ENCODE measurements at regions not wholly inside any gene's neighbourhood (a gene's known extent, or its start where the extent isn't known, plus 50 kb on each side); places are given as distances from the start of the nearest gene placed in this dataset.

DNA sequence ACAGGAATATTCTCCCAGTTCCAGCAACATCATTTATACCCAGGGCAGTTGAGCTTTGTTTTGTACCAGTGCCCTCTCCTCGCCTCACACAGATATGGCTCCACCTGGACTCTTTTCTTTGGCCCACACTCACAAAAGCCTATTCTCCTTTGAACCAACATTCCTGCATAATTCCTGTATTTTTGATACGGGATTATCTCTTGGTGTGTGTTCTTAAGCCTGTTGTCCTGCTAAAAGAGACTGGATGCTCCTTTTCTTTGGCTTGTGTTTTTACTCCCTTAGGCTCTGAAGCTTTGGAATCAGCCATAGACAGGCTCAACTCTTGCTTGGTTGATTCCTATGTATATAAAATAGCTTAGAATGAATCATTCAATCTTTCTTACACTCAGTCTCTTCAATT is 305.4 kb upstream of the SATB1 start:
- Histone ChIP-seq H3K4me3 (ENCODE audit: low read length) (no peak overlapping the region), H3K9me3 (ENCODE audit: control insufficient read depth, low read length) (no peaks in the 10 kb centered on the region), H3K27me3 (replicated peaks; ENCODE audit: control insufficient read depth, insufficient read depth, low read length) (no peaks in the 10 kb centered on the region), H3K4me1 (ENCODE audit: control insufficient read depth, insufficient read depth, low read length) (no peaks in the 10 kb centered on the region), H3K9ac (ENCODE audit: low read length) (no peak overlapping the region), H3K36me3 (ENCODE audit: control insufficient read depth, insufficient read depth, low read length, severe bottlenecking) (no peaks in the 10 kb centered on the region)
- DNase-seq (ENCODE audit: low read depth) = no peak

- Histone ChIP-seq H3K36me3 (ENCODE audit: control insufficient read depth, insufficient read depth, low read length, severe bottlenecking) (no peaks in the 10 kb centered on the region), H3K9me3 (ENCODE audit: control insufficient read depth, low read length) (no peaks in the 10 kb centered on the region), H3K9ac (ENCODE audit: low read length) (no peak overlapping the region), H3K27me3 (replicated peaks; ENCODE audit: control insufficient read depth, insufficient read depth, low read length) (no peaks in the 10 kb centered on the region), H3K4me3 (ENCODE audit: low read length) (no peak overlapping the region), H3K4me1 (ENCODE audit: control insufficient read depth, insufficient read depth, low read length) (no peaks in the 10 kb centered on the region)
- DNase-seq (ENCODE audit: low read depth) = no peak
These were observed 304.5 kb upstream of the SATB1 start for GRCh38 chr3:18729671-18730070.

GRCh38 chr3:18725668-18726407 is 300.7 kb upstream of the SATB1 start:
- Histone ChIP-seq H3K9ac (ENCODE audit: low read length) (no peak overlapping the region), H3K4me1 (ENCODE audit: control insufficient read depth, insufficient read depth, low read length) (no peaks in the 10 kb centered on the region), H3K4me3 (ENCODE audit: low read length) (no peak overlapping the region), H3K9me3 (ENCODE audit: control insufficient read depth, low read length) (no peaks in the 10 kb centered on the region), H3K27me3 (replicated peaks; ENCODE audit: control insufficient read depth, insufficient read depth, low read length) (no peaks in the 10 kb centered on the region), H3K36me3 (ENCODE audit: control insufficient read depth, insufficient read depth, low read length, severe bottlenecking) (no peaks in the 10 kb centered on the region)
- peak; percentile 4 for DNase-seq (ENCODE audit: low read depth)

DNA sequence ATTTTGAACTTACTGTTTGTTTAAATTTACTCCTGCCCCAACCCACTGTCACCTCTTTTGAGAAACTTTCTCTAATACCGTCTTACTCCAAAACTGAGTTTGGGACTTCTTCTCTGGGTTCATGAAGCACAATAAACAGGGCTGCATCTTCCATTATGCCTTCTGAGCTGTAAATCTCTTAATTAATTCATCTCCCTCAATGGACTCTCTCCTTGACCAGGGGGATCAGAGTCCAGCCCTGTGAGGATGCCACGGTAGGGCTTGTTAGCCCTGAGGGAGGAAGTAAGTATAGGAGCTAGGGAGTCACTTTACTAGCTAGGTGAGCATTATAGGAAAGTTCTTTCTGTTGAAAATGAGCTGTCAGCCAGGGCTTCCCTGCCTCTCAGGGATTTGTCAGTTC is 299.3 kb upstream of the SATB1 start:
- Histone ChIP-seq H3K9me3 (ENCODE audit: control insufficient read depth, low read length) (no peaks in the 10 kb centered on the region), H3K4me3 (ENCODE audit: low read length) (no peak overlapping the region), H3K9ac (ENCODE audit: low read length) (no peak overlapping the region), H3K4me1 (ENCODE audit: control insufficient read depth, insufficient read depth, low read length) (no peaks in the 10 kb centered on the region), H3K36me3 (ENCODE audit: control insufficient read depth, insufficient read depth, low read length, severe bottlenecking) (no peaks in the 10 kb centered on the region), H3K27me3 (replicated peaks; ENCODE audit: control insufficient read depth, insufficient read depth, low read length) (no peaks in the 10 kb centered on the region)
- DNase-seq (ENCODE audit: low read depth) = no peak

GRCh38 chr3:18723206-18723810 is 298.2 kb upstream of the SATB1 start:
- Histone ChIP-seq H3K9me3 (ENCODE audit: control insufficient read depth, low read length) (no peaks in the 10 kb centered on the region), H3K4me3 (ENCODE audit: low read length) (no peak overlapping the region), H3K4me1 (ENCODE audit: control insufficient read depth, insufficient read depth, low read length) (no peaks in the 10 kb centered on the region), H3K36me3 (ENCODE audit: control insufficient read depth, insufficient read depth, low read length, severe bottlenecking) (no peaks in the 10 kb centered on the region), H3K9ac (ENCODE audit: low read length) (no peak overlapping the region), H3K27me3 (replicated peaks; ENCODE audit: control insufficient read depth, insufficient read depth, low read length) (no peaks in the 10 kb centered on the region)
- no peak for DNase-seq (ENCODE audit: low read depth)

GRCh38 chr3:18720543-18720942 is 295.4 kb upstream of the SATB1 start:
- Histone ChIP-seq H3K36me3 (ENCODE audit: control insufficient read depth, insufficient read depth, low read length, severe bottlenecking) (no peaks in the 10 kb centered on the region), H3K4me3 (ENCODE audit: low read length) (no peak overlapping the region), H3K4me1 (ENCODE audit: control insufficient read depth, insufficient read depth, low read length) (no peaks in the 10 kb centered on the region), H3K9ac (ENCODE audit: low read length) (no peak overlapping the region), H3K9me3 (ENCODE audit: control insufficient read depth, low read length) (no peaks in the 10 kb centered on the region), H3K27me3 (replicated peaks; ENCODE audit: control insufficient read depth, insufficient read depth, low read length) (no peaks in the 10 kb centered on the region)
- no peak for DNase-seq (ENCODE audit: low read depth)

- Histone ChIP-seq H3K4me1 (ENCODE audit: control insufficient read depth, insufficient read depth, low read length) (no peaks in the 10 kb centered on the region), H3K4me3 (ENCODE audit: low read length) (no peak overlapping the region), H3K36me3 (ENCODE audit: control insufficient read depth, insufficient read depth, low read length, severe bottlenecking) (no peaks in the 10 kb centered on the region), H3K27me3 (replicated peaks; ENCODE audit: control insufficient read depth, insufficient read depth, low read length) (no peaks in the 10 kb centered on the region), H3K9me3 (ENCODE audit: control insufficient read depth, low read length) (no peaks in the 10 kb centered on the region), H3K9ac (ENCODE audit: low read length) (no peak overlapping the region)
- DNase-seq (ENCODE audit: low read depth) = no peak
These were observed 292.5 kb upstream of the SATB1 start for GRCh38 chr3:18717598-18717997.

GRCh38 chr3:18716821-18717220 is 291.7 kb upstream of the SATB1 start:
- Histone ChIP-seq H3K4me3 (ENCODE audit: low read length) (no peak overlapping the region), H3K9ac (ENCODE audit: low read length) (no peak overlapping the region)

GRCh38 chr3:18716101-18716500 is 291.0 kb upstream of the SATB1 start:
- Histone ChIP-seq H3K4me3 (ENCODE audit: low read length) (no peak overlapping the region), H3K27me3 (replicated peaks; ENCODE audit: control insufficient read depth, insufficient read depth, low read length) (no peaks in the 10 kb centered on the region), H3K36me3 (ENCODE audit: control insufficient read depth, insufficient read depth, low read length, severe bottlenecking) (no peaks in the 10 kb centered on the region), H3K4me1 (ENCODE audit: control insufficient read depth, insufficient read depth, low read length) (no peaks in the 10 kb centered on the region), H3K9ac (ENCODE audit: low read length) (no peak overlapping the region), H3K9me3 (ENCODE audit: control insufficient read depth, low read length) (no peaks in the 10 kb centered on the region)
- DNase-seq (ENCODE audit: low read depth) = no peak

More at GRCh38 chr3:18716821-18717220, 291.7 kb upstream of the SATB1 start:
- Histone ChIP-seq H3K9me3 (ENCODE audit: control insufficient read depth, low read length) (no peaks in the 10 kb centered on the region), H3K36me3 (ENCODE audit: control insufficient read depth, insufficient read depth, low read length, severe bottlenecking) (no peaks in the 10 kb centered on the region), H3K27me3 (replicated peaks; ENCODE audit: control insufficient read depth, insufficient read depth, low read length) (no peaks in the 10 kb centered on the region), H3K4me1 (ENCODE audit: control insufficient read depth, insufficient read depth, low read length) (no peaks in the 10 kb centered on the region)
- no peak for DNase-seq (ENCODE audit: low read depth)

GRCh38 chr3:18715208-18715607 is 290.1 kb upstream of the SATB1 start:
- no peaks in the 10 kb centered on the region for H3K36me3 ChIP-seq (ENCODE audit: control insufficient read depth, insufficient read depth, low read length, severe bottlenecking)

GRCh38 chr3:18713577-18713951 is 288.4 kb upstream of the SATB1 start:
- Histone ChIP-seq H3K36me3 (ENCODE audit: control insufficient read depth, insufficient read depth, low read length, severe bottlenecking) (no peaks in the 10 kb centered on the region), H3K9me3 (ENCODE audit: control insufficient read depth, low read length) (no peaks in the 10 kb centered on the region), H3K4me1 (ENCODE audit: control insufficient read depth, insufficient read depth, low read length) (no peaks in the 10 kb centered on the region)

More at GRCh38 chr3:18715208-18715607, 290.1 kb upstream of the SATB1 start:
- no peaks in the 10 kb centered on the region for H3K27me3 ChIP-seq (replicated peaks; ENCODE audit: control insufficient read depth, insufficient read depth, low read length)
- H3K9ac ChIP-seq (ENCODE audit: low read length) = no peak overlapping the region
- H3K4me3 ChIP-seq (ENCODE audit: low read length) = no peak overlapping the region
- no peaks in the 10 kb centered on the region for H3K9me3 ChIP-seq (ENCODE audit: control insufficient read depth, low read length)
- DNase-seq (ENCODE audit: low read depth) = no peak
- no peaks in the 10 kb centered on the region for H3K4me1 ChIP-seq (ENCODE audit: control insufficient read depth, insufficient read depth, low read length)

More at GRCh38 chr3:18713577-18713951, 288.4 kb upstream of the SATB1 start:
- Histone ChIP-seq H3K4me3 (ENCODE audit: low read length) (no peak overlapping the region), H3K27me3 (replicated peaks; ENCODE audit: control insufficient read depth, insufficient read depth, low read length) (no peaks in the 10 kb centered on the region), H3K9ac (ENCODE audit: low read length) (no peak overlapping the region)
- no peak for DNase-seq (ENCODE audit: low read depth)
